GM11168 (cell line): ENCODE measurements at regions not wholly inside any gene's neighbourhood (a gene's known extent, or its start where the extent isn't known, plus 50 kb on each side); places are given as distances from the start of the nearest gene placed in this dataset.
"Not testable (repeated sequence)": the region's sequence is repeated elsewhere in the genome, so short reads cannot be mapped to it uniquely, and the experiment has no call there.

Source experiments
- in situ Hi-C: fragments of 300-500 bp; cut with MboI; formaldehyde crosslinking; loops from one replicate; pipeline ENCODE4 v1.12.0; 2022; ENCODE audit warnings: low sequenced_read_pairs; ENCODE audit not compliant: unreplicated experiment

GRCh38 chr13:66237411-66238062 is 992.6 kb downstream of the PCDH9 start:
- in situ Hi-C loops, result no loop called here

- in situ Hi-C loops, result no loop called here
Measured at GRCh38 chr13:66234159-66234558, 996.0 kb downstream of the PCDH9 start.

- in situ Hi-C loops, result not testable (repeated sequence)
Measured at GRCh38 chr13:66231958-66232357, 998.2 kb downstream of the PCDH9 start.

GRCh38 chr13:66225072-66225471 is 1005.1 kb downstream of the PCDH9 start:
- in situ Hi-C loops, result no loop called here

- in situ Hi-C loops, result loop anchor here (5.0 kb wide), 1 partner anchor 87 kb away; no protein-coding TSS in a partner anchor
Measured at GRCh38 chr13:66224663-66225062, 1005.5 kb downstream of the PCDH9 start.

- in situ Hi-C loops, result loop anchor here (5.0 kb wide), 1 partner anchor 86 kb away; no protein-coding TSS in a partner anchor
Measured at GRCh38 chr13:66222926-66223325, 1007.2 kb downstream of the PCDH9 start.

- in situ Hi-C loops, result loop anchor here (5.0 kb wide), 1 partner anchor 85 kb away; no protein-coding TSS in a partner anchor
Measured at GRCh38 chr13:66222127-66222526, 1008.0 kb downstream of the PCDH9 start.

- in situ Hi-C loops, result no loop called here
Measured at GRCh38 chr13:66219506-66219905, 1010.6 kb downstream of the PCDH9 start.

- in situ Hi-C loops, result no loop called here
Measured at GRCh38 chr13:66218583-66218982, 1011.6 kb downstream of the PCDH9 start.

GRCh38 chr13:66216728-66217127 is 1013.4 kb downstream of the PCDH9 start:
- in situ Hi-C loops, result no loop called here

- in situ Hi-C loops, result no loop called here
Measured at GRCh38 chr13:66214467-66214866, 1015.7 kb downstream of the PCDH9 start.

- in situ Hi-C loops, result no loop called here
Measured at GRCh38 chr13:66212511-66212910, 1017.6 kb downstream of the PCDH9 start.

GRCh38 chr13:66210677-66211076 is 1019.5 kb downstream of the PCDH9 start:
- in situ Hi-C loops, result no loop called here

GRCh38 chr13:66208589-66208988 is 1021.5 kb downstream of the PCDH9 start:
- in situ Hi-C loops, result no loop called here

GRCh38 chr13:66207610-66208009 is 1022.5 kb downstream of the PCDH9 start:
- in situ Hi-C loops, result no loop called here

- in situ Hi-C loops, result no loop called here
Measured at GRCh38 chr13:66205807-66206206, 1024.3 kb downstream of the PCDH9 start.

- in situ Hi-C loops, result no loop called here
Measured at GRCh38 chr13:66200555-66200954, 1029.6 kb downstream of the PCDH9 start.

GRCh38 chr13:66195238-66195637 is 1034.9 kb downstream of the PCDH9 start:
- in situ Hi-C loops, result no loop called here

GRCh38 chr13:66189986-66190385 is 1040.2 kb downstream of the PCDH9 start:
- in situ Hi-C loops, result no loop called here

GRCh38 chr13:66180836-66181235 is 1049.3 kb downstream of the PCDH9 start:
- in situ Hi-C loops, result no loop called here

GRCh38 chr13:66171920-66172319 is 1058.2 kb downstream of the PCDH9 start:
- in situ Hi-C loops, result no loop called here

GRCh38 chr13:66162470-66162869 is 1067.7 kb downstream of the PCDH9 start:
- in situ Hi-C loops, result no loop called here
